Gastrocnemius medialis (tissue), 4 donors: ENCODE measurements at regions not wholly inside any gene's neighbourhood (a gene's known extent, or its start where the extent isn't known, plus 50 kb on each side); places are given as distances from the start of the nearest gene placed in this dataset.

Experiments
- POLR2A ChIP-seq, 2 donors: fragments of 450-650 bp; IDR thresholded peaks; one replicate each; pipeline ENCODE4 v1.6.1; 2017; ENCODE audit warnings: antibody characterized with exemption in 2 of 2, mild to moderate bottlenecking in 2 of 2, moderate library complexity in 2 of 2
- TF ChIP-seq, protein P1 (sequence below), 5 experiments: fragments of 450-650 bp in 3 of 5; fragments of 200-600 bp in 2 of 5; sonication (generic) in 2 of 5; IDR thresholded peaks in 4 of 5; conservative IDR thresholded peaks in 1 of 5; 1 replicate in 4 of 5; 2 replicates in 1 of 5; pipeline ENCODE4 v1.5.1; 2016 to 2019; ENCODE audit warnings: antibody characterized with exemption in 5 of 5, mild to moderate bottlenecking in 3 of 5, moderate library complexity in 3 of 5

DNA sequence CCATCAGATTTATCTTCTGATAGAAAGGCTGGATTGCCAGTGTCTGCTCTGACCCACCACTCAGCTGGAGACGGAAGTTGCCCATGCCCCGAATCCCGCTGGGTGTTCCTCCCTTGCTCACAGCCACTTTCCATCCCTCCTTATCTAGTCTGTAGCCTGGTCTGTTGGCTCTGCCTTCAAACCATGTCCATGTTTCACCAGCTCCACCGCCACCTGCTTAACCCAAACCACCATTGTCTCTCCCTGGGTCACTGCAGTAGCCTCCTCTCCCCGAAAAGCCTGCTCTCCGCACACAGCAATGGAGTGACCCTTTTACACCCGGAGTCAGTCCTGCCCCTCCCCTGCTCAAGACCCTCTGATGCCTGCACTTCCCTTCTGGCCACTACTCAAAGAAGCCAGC, 60.4 kb downstream of the GLI2 start:
- TF ChIP-seq, protein P1, sequence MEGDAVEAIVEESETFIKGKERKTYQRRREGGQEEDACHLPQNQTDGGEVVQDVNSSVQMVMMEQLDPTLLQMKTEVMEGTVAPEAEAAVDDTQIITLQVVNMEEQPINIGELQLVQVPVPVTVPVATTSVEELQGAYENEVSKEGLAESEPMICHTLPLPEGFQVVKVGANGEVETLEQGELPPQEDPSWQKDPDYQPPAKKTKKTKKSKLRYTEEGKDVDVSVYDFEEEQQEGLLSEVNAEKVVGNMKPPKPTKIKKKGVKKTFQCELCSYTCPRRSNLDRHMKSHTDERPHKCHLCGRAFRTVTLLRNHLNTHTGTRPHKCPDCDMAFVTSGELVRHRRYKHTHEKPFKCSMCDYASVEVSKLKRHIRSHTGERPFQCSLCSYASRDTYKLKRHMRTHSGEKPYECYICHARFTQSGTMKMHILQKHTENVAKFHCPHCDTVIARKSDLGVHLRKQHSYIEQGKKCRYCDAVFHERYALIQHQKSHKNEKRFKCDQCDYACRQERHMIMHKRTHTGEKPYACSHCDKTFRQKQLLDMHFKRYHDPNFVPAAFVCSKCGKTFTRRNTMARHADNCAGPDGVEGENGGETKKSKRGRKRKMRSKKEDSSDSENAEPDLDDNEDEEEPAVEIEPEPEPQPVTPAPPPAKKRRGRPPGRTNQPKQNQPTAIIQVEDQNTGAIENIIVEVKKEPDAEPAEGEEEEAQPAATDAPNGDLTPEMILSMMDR (IDR thresholded peaks at IDR 0.05 in 4 of 5, conservative IDR thresholded peaks at IDR 0.05 in 1 of 5) = no peak
- no peak for TF ChIP-seq POLR2A (IDR thresholded peaks at IDR 0.05)
